A172 (cell line): ENCODE measurements at regions not wholly inside any gene's neighbourhood (a gene's known extent, or its start where the extent isn't known, plus 50 kb on each side); places are given as distances from the start of the nearest gene placed in this dataset.
"Not testable (repeated sequence)": the region's sequence is repeated elsewhere in the genome, so short reads cannot be mapped to it uniquely, and the experiment has no call there.

ENCODE experiments used
- DNase-seq: peaks from one replicate; pipeline ENCODE4 v3.0.0-alpha.2; 2015; ENCODE audit warnings: low spot score

- DNase-seq, result no peak
Observed at GRCh38 chr17:14547556-14547955, 246.7 kb downstream of the HS3ST3B1 start.

- no peak for DNase-seq
Observed at GRCh38 chr17:14547016-14547415, 246.1 kb downstream of the HS3ST3B1 start.

GRCh38 chr17:14545156-14545906, 244.4 kb downstream of the HS3ST3B1 start:
- no peak for DNase-seq

- DNase-seq, result no peak
Observed at GRCh38 chr17:14541714-14542113, 240.8 kb downstream of the HS3ST3B1 start.

- no peak for DNase-seq
Observed at GRCh38 chr17:14539801-14540200, 238.9 kb downstream of the HS3ST3B1 start.

GRCh38 chr17:14532242-14532641, 231.4 kb downstream of the HS3ST3B1 start:
- DNase-seq, result not testable (repeated sequence)

- DNase-seq, result peak; percentile 27
Observed at GRCh38 chr17:14525551-14526455, 224.9 kb downstream of the HS3ST3B1 start.

- no peak for DNase-seq
Observed at GRCh38 chr17:14522795-14523387, 222.0 kb downstream of the HS3ST3B1 start.

- not testable (repeated sequence) for DNase-seq
Observed at GRCh38 chr17:14518919-14519318, 218.0 kb downstream of the HS3ST3B1 start.

GRCh38 chr17:14514973-14515372, 214.1 kb downstream of the HS3ST3B1 start:
- no peak for DNase-seq

- DNase-seq, result no peak
Observed at GRCh38 chr17:14513835-14514234, 213.0 kb downstream of the HS3ST3B1 start.

- DNase-seq, result no peak
Observed at GRCh38 chr17:14510136-14510535, 209.3 kb downstream of the HS3ST3B1 start.

GRCh38 chr17:14508156-14508555, 207.3 kb downstream of the HS3ST3B1 start:
- DNase-seq, result no peak

- DNase-seq, result no peak
Observed at GRCh38 chr17:14506364-14506763, 205.5 kb downstream of the HS3ST3B1 start.

GRCh38 chr17:14505606-14506005, 204.7 kb downstream of the HS3ST3B1 start:
- no peak for DNase-seq

- no peak for DNase-seq
Observed at GRCh38 chr17:14499976-14500375, 199.1 kb downstream of the HS3ST3B1 start.

- DNase-seq, result no peak
Observed at GRCh38 chr17:14498812-14499211, 197.9 kb downstream of the HS3ST3B1 start.

GRCh38 chr17:14494161-14494560, 193.3 kb downstream of the HS3ST3B1 start:
- DNase-seq, result no peak

- no peak for DNase-seq
Observed at GRCh38 chr17:14489986-14490385, 189.1 kb downstream of the HS3ST3B1 start.

GRCh38 chr17:14488958-14489550, 188.2 kb downstream of the HS3ST3B1 start:
- DNase-seq, result no peak

GRCh38 chr17:14487068-14487467, 186.2 kb downstream of the HS3ST3B1 start:
- DNase-seq, result no peak

- DNase-seq, result no peak
Observed at GRCh38 chr17:14482715-14483114, 181.8 kb downstream of the HS3ST3B1 start.
